H1 (cell line): ENCODE measurements at regions not wholly inside any gene's neighbourhood (a gene's known extent, or its start where the extent isn't known, plus 50 kb on each side); places are given as distances from the start of the nearest gene placed in this dataset.

Experiments
- BACH1 ChIP-seq: IDR thresholded peaks from 2 replicates; pipeline ENCODE4 v1.6.1; 2012; ENCODE audit warnings: low read length, improper control_type of control experiment
- BRCA1 ChIP-seq: IDR thresholded peaks from 2 replicates; pipeline ENCODE4 v1.6.1; 2012; ENCODE audit warnings: low read depth, low read length, improper control_type of control experiment
- CHD2 ChIP-seq: IDR thresholded peaks from 2 replicates; pipeline ENCODE4 v1.6.1; 2012; ENCODE audit warnings: low read length, improper control_type of control experiment
- CHD7 ChIP-seq: fragments of 300-600 bp; sonication (generic); IDR thresholded peaks from 2 replicates; pipeline ENCODE4 v1.7.1; 2012; ENCODE audit warnings: low read length, moderate library complexity, mild to moderate bottlenecking, inconsistent platforms; ENCODE audit not compliant: insufficient replicate concordance
- CREB1 ChIP-seq: IDR thresholded peaks from 2 replicates; pipeline ENCODE4 v1.6.1; 2012; ENCODE audit warnings: inconsistent platforms
- KDM5A ChIP-seq: fragments of 200-600 bp; IDR thresholded peaks from 2 replicates; pipeline ENCODE4 v1.7.1; 2012; ENCODE audit warnings: mild to moderate bottlenecking, low read length, inconsistent platforms, mixed read lengths
- NRF1 ChIP-seq: IDR thresholded peaks from 2 replicates; pipeline ENCODE4 v1.6.1; 2011; ENCODE audit warnings: mild to moderate bottlenecking, low read depth, low read length, improper control_type of control experiment
- POLR2A ChIP-seq, 2 experiments: IDR thresholded peaks; 1 replicate in 1 of 2; 2 replicates in 1 of 2; pipeline ENCODE4 v1.6.1; 2011; ENCODE audit warnings: low read depth in 2 of 2, low read length in 2 of 2, mild to moderate bottlenecking in 2 of 2; ENCODE audit errors: control extremely low read depth in 1 of 2
- SP2 ChIP-seq: IDR thresholded peaks from 2 replicates; pipeline ENCODE4 v1.6.1; 2012; ENCODE audit warnings: mild to moderate bottlenecking, low read length, inconsistent platforms
- TEAD4 ChIP-seq: IDR thresholded peaks from 2 replicates; pipeline ENCODE4 v1.6.1; 2012; ENCODE audit warnings: low read depth, low read length, inconsistent platforms, mixed read lengths
- YY1 ChIP-seq: IDR thresholded peaks from 2 replicates; pipeline ENCODE4 v1.6.1; 2011; ENCODE audit warnings: low read depth, mild to moderate bottlenecking, low read length
- TF ChIP-seq, protein P1 (sequence below): IDR thresholded peaks from 2 replicates; pipeline ENCODE4 v1.6.1; 2012; ENCODE audit warnings: inconsistent platforms
- TF ChIP-seq, protein P2 (sequence below): IDR thresholded peaks from 2 replicates; pipeline ENCODE4 v1.6.1; 2011; ENCODE audit warnings: low read depth, mild to moderate bottlenecking, low read length; ENCODE audit not compliant: insufficient read depth

DNA sequence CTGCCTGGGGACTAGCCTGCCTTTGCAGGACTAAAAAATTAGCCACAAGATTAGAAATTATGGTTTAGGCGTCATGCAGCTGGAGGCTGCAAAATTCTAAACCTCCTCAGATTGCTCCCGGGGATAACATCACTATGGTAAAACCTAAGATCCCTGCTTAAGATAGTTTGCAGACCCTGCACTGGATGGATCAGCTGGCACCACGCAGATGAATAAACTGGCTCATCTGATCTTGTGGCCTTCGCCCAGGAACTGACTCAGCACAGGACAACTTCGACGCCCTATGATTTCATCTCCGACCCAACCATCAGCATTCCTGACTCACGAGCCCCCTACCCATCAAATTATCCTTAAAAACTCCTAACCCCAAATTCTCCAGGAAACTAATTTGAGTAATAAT, 482.4 kb downstream of the SPRY1 start (continued):
- TF ChIP-seq CHD7, result no peak
- no peak for TF ChIP-seq BACH1
- no peak for TF ChIP-seq SP2
- TF ChIP-seq, protein P1, sequence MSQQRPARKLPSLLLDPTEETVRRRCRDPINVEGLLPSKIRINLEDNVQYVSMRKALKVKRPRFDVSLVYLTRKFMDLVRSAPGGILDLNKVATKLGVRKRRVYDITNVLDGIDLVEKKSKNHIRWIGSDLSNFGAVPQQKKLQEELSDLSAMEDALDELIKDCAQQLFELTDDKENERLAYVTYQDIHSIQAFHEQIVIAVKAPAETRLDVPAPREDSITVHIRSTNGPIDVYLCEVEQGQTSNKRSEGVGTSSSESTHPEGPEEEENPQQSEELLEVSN, result no peak
- TF ChIP-seq KDM5A, result no peak
- TF ChIP-seq TEAD4, result no peak
- TF ChIP-seq, protein P2, sequence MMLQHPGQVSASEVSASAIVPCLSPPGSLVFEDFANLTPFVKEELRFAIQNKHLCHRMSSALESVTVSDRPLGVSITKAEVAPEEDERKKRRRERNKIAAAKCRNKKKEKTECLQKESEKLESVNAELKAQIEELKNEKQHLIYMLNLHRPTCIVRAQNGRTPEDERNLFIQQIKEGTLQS, result no peak
- no peak for TF ChIP-seq CHD2
- no peak for TF ChIP-seq NRF1
- no peak for TF ChIP-seq CREB1
- TF ChIP-seq YY1, result no peak
- TF ChIP-seq POLR2A (IDR thresholded peaks at IDR 0.05; ENCODE audit: control extremely low read depth in 1 of 2, low read depth in 2 of 2, low read length in 2 of 2), result no peak
- no peak for TF ChIP-seq BRCA1
